AG04450 (cell line): ENCODE measurements at regions not wholly inside any gene's neighbourhood (a gene's known extent, or its start where the extent isn't known, plus 50 kb on each side); places are given as distances from the start of the nearest gene placed in this dataset.

ENCODE experiments used
- CTCF ChIA-PET: fragments of 300-600, 350-600 bp; formaldehyde crosslinking; extraction: SDS; loops from one replicate; lab custom pipeline; 2022; ENCODE audit warnings: antibody characterized with exemption, inconsistent platforms; lab: Charles Lee
- POLR2A ChIA-PET: fragments of 350-600 bp; formaldehyde crosslinking; extraction: SDS; loops from one replicate; lab custom pipeline; 2021; ENCODE audit warnings: antibody characterized with exemption, inconsistent platforms; lab: Yijun Ruan, JAX
- DNase-seq: peaks from one replicate; pipeline ENCODE4 v3.0.0-alpha.2; 2011; ENCODE audit warnings: low read depth, low spot score
- H3K27ac ChIP-seq: one replicate; pipeline ENCODE4 v1.5.1; 2012; ENCODE audit warnings: low read depth, low read length, control low read depth
- H3K27me3 ChIP-seq: one replicate; pipeline ENCODE4 v1.6.0; 2012; ENCODE audit warnings: low read length; ENCODE audit not compliant: control insufficient read depth, insufficient read depth
- H3K4me3 ChIP-seq: 2 replicates; pipeline ENCODE4 v1.5.1; 2011; ENCODE audit warnings: mild to moderate bottlenecking, low read depth, low read length, control low read depth
- H3K9me3 ChIP-seq: 2 replicates; pipeline ENCODE4 v1.5.1; 2012; ENCODE audit warnings: low read length; ENCODE audit not compliant: control insufficient read depth, insufficient read depth
- TF ChIP-seq, protein P1 (sequence below): IDR thresholded peaks from 2 replicates; pipeline ENCODE4 v1.5.1; 2011; ENCODE audit warnings: low read depth, low read length, control low read depth, inconsistent platforms

DNA sequence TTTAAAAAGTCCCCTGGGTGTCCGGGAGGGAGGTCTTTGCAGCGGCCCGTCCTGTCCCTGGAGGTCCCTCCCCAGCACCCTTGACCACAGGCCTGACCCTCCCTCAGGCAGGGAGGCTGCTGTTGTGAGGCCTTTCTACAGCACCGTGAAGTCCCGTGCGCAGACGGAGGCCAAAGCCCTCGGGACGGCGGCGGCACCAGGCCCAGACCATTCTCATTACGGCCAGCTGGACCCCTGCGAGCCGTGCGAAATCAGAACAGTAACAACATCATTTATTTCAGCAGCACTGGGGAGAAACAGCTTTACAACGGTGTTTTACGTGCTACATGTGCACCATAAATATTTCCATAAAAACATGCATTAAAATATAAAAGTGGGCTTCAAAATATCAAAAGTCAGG, 101.4 kb upstream of the ACTRT2 start:
- ChIA-PET CTCF (no interaction called here), POLR2A (no interaction called here)
- no peaks in the 10 kb centered on the region for H3K27me3 ChIP-seq
- no peak overlapping the region for H3K4me3 ChIP-seq
- H3K9me3 ChIP-seq = peaks cover 100% of the 10 kb centered on the region
- DNase-seq = no peak
- no peak overlapping the region for H3K27ac ChIP-seq
- TF ChIP-seq, protein P1, sequence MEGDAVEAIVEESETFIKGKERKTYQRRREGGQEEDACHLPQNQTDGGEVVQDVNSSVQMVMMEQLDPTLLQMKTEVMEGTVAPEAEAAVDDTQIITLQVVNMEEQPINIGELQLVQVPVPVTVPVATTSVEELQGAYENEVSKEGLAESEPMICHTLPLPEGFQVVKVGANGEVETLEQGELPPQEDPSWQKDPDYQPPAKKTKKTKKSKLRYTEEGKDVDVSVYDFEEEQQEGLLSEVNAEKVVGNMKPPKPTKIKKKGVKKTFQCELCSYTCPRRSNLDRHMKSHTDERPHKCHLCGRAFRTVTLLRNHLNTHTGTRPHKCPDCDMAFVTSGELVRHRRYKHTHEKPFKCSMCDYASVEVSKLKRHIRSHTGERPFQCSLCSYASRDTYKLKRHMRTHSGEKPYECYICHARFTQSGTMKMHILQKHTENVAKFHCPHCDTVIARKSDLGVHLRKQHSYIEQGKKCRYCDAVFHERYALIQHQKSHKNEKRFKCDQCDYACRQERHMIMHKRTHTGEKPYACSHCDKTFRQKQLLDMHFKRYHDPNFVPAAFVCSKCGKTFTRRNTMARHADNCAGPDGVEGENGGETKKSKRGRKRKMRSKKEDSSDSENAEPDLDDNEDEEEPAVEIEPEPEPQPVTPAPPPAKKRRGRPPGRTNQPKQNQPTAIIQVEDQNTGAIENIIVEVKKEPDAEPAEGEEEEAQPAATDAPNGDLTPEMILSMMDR = no peak

DNA sequence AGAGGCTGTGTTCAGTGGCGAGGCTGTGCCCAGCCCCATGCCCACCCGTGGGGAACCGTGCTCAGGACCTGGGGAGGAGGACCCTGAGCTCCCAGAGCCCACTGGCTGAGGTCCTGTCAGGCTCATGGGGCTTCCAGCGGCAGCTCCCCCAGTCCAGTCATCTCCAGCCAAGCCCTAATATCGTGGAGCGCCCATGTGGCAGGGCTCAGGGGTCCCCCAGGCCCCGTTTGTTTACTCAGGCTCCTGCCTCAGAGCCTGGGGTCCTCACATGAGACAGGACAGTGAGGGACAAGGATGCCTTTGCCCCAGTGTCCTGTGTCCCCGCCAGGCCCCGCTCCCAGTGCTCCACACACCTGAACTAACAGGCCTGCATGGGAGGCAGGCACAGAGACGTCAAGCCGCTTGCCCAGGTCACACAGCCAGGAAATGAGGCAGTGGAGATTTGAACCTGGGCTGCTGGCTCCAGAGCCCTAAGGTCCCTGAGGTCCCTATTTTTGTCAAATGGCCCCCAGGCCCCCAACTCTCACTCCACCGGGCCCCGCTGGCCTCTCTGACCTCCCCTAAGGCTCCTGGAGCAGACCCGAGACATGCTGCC, 100.7 kb upstream of the ACTRT2 start:
- H3K27ac ChIP-seq = no peak overlapping the region
- H3K9me3 ChIP-seq = peaks cover 100% of the 10 kb centered on the region
- CTCF ChIA-PET = no interaction called here
- H3K27me3 ChIP-seq = no peaks in the 10 kb centered on the region
- no peak overlapping the region for H3K4me3 ChIP-seq
- DNase-seq = no peak
- POLR2A ChIA-PET = no interaction called here
- TF ChIP-seq, protein P1 = no peak

GRCh38 chr1:2921970-2922686, 99.1 kb upstream of the ACTRT2 start:
- no peak overlapping the region for H3K4me3 ChIP-seq
- no peaks in the 10 kb centered on the region for H3K27me3 ChIP-seq
- peaks cover 100% of the 10 kb centered on the region for H3K9me3 ChIP-seq
- H3K27ac ChIP-seq = no peak overlapping the region
- TF ChIP-seq, protein P1 = no peak
- CTCF ChIA-PET = no interaction called here
- DNase-seq = no peak
- POLR2A ChIA-PET = no interaction called here

DNA sequence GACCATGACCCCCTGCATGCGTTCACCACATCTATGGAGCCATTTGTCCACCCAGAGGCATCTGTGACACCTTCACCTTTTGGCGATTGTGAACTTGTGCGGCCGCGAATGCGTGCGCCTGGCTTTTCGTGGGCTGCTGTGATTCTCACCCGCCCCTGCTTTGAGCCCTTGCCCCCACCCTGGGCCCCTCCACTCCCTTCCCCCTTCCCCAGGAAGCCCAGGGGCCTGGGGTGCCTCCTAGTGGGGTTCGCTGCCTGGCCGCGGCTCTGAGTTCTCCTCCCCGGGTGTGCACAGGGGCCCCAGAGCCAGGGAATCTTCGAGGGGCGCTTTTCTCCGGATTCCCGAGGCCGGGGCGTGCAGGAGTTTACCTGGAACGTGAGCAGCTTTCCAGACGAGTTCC, 97.9 kb upstream of the ACTRT2 start:
- ChIA-PET POLR2A (no interaction called here), CTCF (no interaction called here)
- no peak overlapping the region for H3K4me3 ChIP-seq
- peaks cover 98% of the 10 kb centered on the region for H3K9me3 ChIP-seq
- H3K27me3 ChIP-seq = no peaks in the 10 kb centered on the region
- TF ChIP-seq, protein P1 = no peak
- DNase-seq = no peak
- no peak overlapping the region for H3K27ac ChIP-seq

DNA sequence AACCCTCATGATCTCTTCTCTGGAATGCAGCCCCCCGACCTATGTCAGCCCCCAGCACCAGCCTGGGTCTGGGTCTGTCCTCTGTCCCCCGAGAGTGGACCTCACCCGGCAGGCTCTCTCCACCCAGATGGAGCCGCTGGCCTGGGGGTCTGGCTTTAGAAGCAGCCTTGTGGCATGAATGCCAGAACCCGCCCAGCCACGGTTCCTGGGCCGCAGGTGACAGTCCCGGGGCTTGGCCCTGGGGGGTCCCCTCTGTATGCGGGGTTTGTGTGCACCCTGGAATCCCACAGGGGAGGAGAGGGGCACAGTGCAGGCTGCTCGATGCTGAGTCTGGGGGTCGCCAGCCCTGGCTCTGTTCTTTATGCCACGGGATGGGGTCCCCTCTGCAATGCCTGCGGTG, 96.0 kb upstream of the ACTRT2 start:
- DNase-seq = no peak
- ChIA-PET CTCF (no interaction called here), POLR2A (no interaction called here)
- H3K4me3 ChIP-seq = no peak overlapping the region
- peaks cover 97% of the 10 kb centered on the region for H3K9me3 ChIP-seq
- no peaks in the 10 kb centered on the region for H3K27me3 ChIP-seq
- TF ChIP-seq, protein P1 = no peak
- H3K27ac ChIP-seq = no peak overlapping the region
